ENCODE measurements at regions not wholly inside any gene's neighbourhood (a gene's known extent, or its start where the extent isn't known, plus 50 kb on each side); places are given as distances from the start of the nearest gene placed in this dataset.

DNA sequence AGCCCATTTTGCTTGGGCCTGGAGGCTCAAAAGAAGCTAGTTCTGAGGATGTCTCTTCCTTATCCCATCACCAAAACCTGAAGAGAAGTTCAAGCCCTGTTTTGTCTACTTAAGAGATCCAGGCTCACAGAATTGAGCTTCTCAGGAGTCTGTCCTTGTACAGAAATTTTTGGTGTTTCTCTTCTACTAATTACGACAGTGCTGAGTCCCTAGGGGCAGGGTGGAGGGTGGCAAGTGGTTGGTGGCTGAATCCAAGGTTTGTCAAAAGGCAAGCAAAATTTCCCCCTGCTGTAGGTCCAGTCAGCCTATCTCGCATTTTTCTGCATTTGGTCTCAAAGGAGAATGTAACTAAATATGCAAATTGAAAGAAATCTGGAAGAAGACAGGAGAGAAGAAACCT, 377.9 kb downstream of the SMARCA1 start:
- Mint-ChIP-seq H3K4me3 (no peak overlapping the region), H3K4me1 (no peaks in the 10 kb centered on the region)
- no peak for DNase-seq (ENCODE audit: low spot score in 2 of 2)

DNA sequence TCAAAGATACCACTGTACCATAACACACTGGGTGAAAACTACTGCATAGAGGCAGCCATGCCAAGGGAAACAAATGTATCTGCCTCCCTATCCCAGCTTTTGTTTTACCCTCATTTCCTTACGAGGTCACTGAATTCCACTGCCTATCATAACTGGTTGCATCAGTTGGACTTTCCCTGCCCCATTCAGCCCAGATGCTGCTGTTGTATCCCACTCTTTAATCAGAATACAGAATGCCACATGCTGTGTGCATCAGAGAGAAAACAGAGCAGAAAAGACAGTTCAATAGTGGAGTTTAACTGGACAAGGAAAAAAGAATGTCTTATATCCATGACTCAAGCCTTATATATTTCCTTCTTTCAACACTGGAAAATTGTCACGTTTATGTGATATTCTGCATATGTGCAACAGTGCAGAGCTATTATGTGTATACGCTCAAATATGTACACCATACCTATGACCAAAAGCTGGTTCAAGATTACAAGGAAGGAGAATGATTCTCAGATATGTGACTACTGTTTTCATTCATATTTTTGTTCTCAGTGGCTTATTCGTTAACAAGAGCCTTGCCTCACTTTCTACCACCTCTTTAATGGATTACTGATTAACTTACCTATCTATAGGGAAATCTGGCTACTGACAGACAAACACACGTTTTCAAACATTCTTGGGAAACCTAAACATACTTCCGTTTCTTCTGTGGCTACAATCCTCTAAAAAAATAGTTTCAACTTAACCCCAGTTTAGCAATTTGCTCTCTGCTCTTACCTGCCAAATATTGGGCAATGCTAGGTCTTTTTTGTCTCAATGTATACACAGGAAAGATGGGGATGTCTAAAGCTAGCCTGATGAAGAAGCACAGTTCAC, 378.9 kb downstream of the SMARCA1 start:
- Mint-ChIP-seq H3K27ac (ENCODE audit: low read depth) (no peak overlapping the region), H3K36me3 (ENCODE audit: insufficient read depth) (no peaks in the 10 kb centered on the region), H3K27me3 (no peaks in the 10 kb centered on the region), H3K4me3 (no peak overlapping the region), H3K9me3 (no peaks in the 10 kb centered on the region), H3K4me1 (no peaks in the 10 kb centered on the region)
- ATAC-seq (replicated peaks; ENCODE audit: extremely low read depth, poor library complexity, severe bottlenecking) (no peak), DNase-seq (ENCODE audit: low spot score in 2 of 2) (no peak)

More for the DNA sequence above, 377.9 kb downstream of the SMARCA1 start:
- Mint-ChIP-seq H3K27ac (ENCODE audit: low read depth) (no peak overlapping the region), H3K36me3 (ENCODE audit: insufficient read depth) (no peaks in the 10 kb centered on the region), H3K9me3 (no peaks in the 10 kb centered on the region), H3K27me3 (no peaks in the 10 kb centered on the region)
- ATAC-seq (replicated peaks; ENCODE audit: extremely low read depth, poor library complexity, severe bottlenecking) = no peak

DNA sequence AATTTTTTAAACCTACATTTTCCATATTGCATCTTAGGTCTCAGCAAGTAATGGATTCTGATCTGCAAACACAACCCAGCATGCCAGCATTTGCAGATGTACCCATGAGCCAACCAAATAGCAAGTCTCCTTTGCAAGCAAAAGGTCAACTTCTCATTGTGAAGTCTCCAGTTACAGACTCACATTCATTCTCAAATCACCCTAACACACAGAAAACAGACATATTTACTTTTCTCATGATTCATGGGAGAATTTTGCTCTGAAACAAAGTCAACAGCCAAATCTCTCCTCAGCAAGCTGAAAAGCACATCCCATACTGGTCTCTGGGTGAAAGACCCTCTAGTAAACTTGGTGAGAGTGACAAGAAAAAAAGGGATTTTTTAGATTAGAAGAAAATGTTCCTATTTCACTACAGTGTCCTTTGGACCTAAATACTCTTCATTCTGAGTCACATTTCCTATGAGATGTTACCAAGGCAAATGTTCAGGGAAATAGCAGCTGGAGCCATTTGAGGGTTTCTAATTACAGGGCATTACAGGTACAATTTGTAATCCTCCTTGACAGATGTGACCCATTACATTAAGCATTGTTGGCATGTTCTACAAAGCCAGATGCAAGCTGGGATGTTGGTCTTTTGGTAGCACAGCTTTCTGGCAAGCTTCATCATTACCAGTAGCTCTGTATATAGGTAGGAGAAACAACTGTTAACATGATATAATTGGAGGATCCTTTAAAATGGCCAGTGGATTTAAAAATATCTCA, 383.3 kb downstream of the SMARCA1 start:
- Mint-ChIP-seq H3K27me3 (no peaks in the 10 kb centered on the region), H3K9me3 (no peaks in the 10 kb centered on the region), H3K4me3 (no peak overlapping the region), H3K36me3 (ENCODE audit: insufficient read depth) (no peaks in the 10 kb centered on the region), H3K27ac (ENCODE audit: low read depth) (no peak overlapping the region), H3K4me1 (no peaks in the 10 kb centered on the region)
- DNase-seq (ENCODE audit: low spot score in 2 of 2) (no peak), ATAC-seq (replicated peaks; ENCODE audit: extremely low read depth, poor library complexity, severe bottlenecking) (no peak)

GRCh38 chrX:129125122-129125914, 398.0 kb downstream of the SMARCA1 start:
- no peak for DNase-seq (ENCODE audit: low spot score in 2 of 2)
- Mint-ChIP-seq H3K9me3 (no peaks in the 10 kb centered on the region), H3K4me3 (no peak overlapping the region), H3K4me1 (no peaks in the 10 kb centered on the region), H3K27ac (ENCODE audit: low read depth) (no peak overlapping the region), H3K36me3 (ENCODE audit: insufficient read depth) (no peaks in the 10 kb centered on the region), H3K27me3 (no peaks in the 10 kb centered on the region)
- ATAC-seq (replicated peaks; ENCODE audit: extremely low read depth, poor library complexity, severe bottlenecking) = no peak

- Mint-ChIP-seq H3K36me3 (ENCODE audit: insufficient read depth) (no peaks in the 10 kb centered on the region), H3K27me3 (no peaks in the 10 kb centered on the region), H3K27ac (ENCODE audit: low read depth) (no peak overlapping the region), H3K4me3 (no peak overlapping the region), H3K4me1 (no peaks in the 10 kb centered on the region), H3K9me3 (no peaks in the 10 kb centered on the region)
- no peak for ATAC-seq (replicated peaks; ENCODE audit: extremely low read depth, poor library complexity, severe bottlenecking)
- DNase-seq (ENCODE audit: low spot score in 2 of 2) = no peak
Observed at GRCh38 chrX:129123795-129124194, 399.5 kb downstream of the SMARCA1 start.

GRCh38 chrX:129116676-129117470, 406.4 kb downstream of the SMARCA1 start:
- no peaks in the 10 kb centered on the region for H3K27me3 Mint-ChIP-seq
- ATAC-seq (replicated peaks; ENCODE audit: extremely low read depth, poor library complexity, severe bottlenecking) (no peak), DNase-seq (ENCODE audit: low spot score in 2 of 2) (no peak)
- no peak overlapping the region for H3K27ac Mint-ChIP-seq (ENCODE audit: low read depth)
- H3K9me3 Mint-ChIP-seq = no peaks in the 10 kb centered on the region
- no peaks in the 10 kb centered on the region for H3K36me3 Mint-ChIP-seq (ENCODE audit: insufficient read depth)
- H3K4me1 Mint-ChIP-seq = no peaks in the 10 kb centered on the region
- H3K4me3 Mint-ChIP-seq = no peak overlapping the region

DNA sequence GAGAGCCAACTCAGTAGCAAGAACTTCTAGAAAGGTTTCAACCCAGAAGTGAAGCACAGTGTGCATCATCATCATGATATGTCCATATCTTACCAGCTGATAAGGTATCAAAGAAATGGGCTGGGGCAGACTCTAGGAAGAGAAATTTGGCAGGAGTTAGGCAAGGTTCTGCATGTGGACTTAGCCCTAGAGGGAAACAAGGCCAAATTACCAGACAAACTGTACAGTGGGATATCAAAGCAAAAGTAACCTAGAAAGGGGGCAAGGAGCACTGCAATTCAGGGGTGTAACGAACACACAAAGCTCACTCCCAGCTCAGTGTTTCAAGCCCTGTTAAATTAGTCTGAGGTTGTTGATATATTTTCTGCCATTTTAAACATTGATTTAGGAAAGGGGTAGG, 407.4 kb downstream of the SMARCA1 start:
- Mint-ChIP-seq H3K27me3 (no peaks in the 10 kb centered on the region), H3K36me3 (ENCODE audit: insufficient read depth) (no peaks in the 10 kb centered on the region), H3K4me3 (no peak overlapping the region), H3K4me1 (no peaks in the 10 kb centered on the region), H3K9me3 (no peaks in the 10 kb centered on the region), H3K27ac (ENCODE audit: low read depth) (no peak overlapping the region)
- ATAC-seq (replicated peaks; ENCODE audit: extremely low read depth, poor library complexity, severe bottlenecking) (no peak), DNase-seq (ENCODE audit: low spot score in 2 of 2) (no peak)

GRCh38 chrX:129115104-129115503, 408.2 kb downstream of the SMARCA1 start:
- Mint-ChIP-seq H3K27ac (ENCODE audit: low read depth) (no peak overlapping the region), H3K36me3 (ENCODE audit: insufficient read depth) (no peaks in the 10 kb centered on the region), H3K27me3 (no peaks in the 10 kb centered on the region), H3K9me3 (no peaks in the 10 kb centered on the region), H3K4me1 (no peaks in the 10 kb centered on the region), H3K4me3 (no peak overlapping the region)
- ATAC-seq (replicated peaks; ENCODE audit: extremely low read depth, poor library complexity, severe bottlenecking) (no peak), DNase-seq (ENCODE audit: low spot score in 2 of 2) (no peak)

DNA sequence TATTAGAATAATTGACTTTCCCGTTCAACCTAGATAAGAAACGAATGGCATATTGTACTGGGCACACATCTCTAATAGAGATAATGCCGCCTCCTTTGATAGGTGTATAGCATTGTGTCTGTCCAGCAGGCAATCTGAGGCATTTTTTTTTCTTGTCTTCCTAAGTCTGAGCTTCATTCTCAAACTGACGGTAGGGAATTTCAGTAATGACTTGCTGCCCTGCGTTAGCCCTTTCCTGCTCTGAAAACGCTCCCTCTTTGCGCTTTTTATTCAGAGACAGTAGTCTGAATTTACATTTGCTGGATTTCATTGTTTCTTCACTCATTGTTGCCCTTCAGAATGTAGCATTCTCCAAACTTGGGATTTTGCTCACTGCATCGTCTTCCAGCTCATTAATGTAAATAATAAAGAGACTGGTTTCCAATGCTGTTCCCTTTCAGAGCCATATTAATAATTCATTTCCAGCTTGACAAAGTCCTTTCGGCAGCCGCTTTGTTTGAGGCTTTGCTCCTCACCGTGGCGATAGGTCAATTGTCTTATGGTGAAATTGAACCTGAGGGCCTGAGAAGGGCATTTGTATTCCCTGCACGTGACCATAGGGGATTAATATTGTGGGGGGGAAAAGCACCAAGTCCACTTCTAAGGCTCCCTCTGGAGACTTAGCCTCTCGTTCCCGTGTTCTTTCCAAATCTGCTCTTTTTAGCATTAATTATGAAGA, 412.1 kb downstream of the SMARCA1 start:
- Mint-ChIP-seq H3K9me3 (no peaks in the 10 kb centered on the region), H3K4me1 (no peaks in the 10 kb centered on the region), H3K4me3 (no peak overlapping the region), H3K36me3 (ENCODE audit: insufficient read depth) (no peaks in the 10 kb centered on the region), H3K27ac (ENCODE audit: low read depth) (no peak overlapping the region), H3K27me3 (no peaks in the 10 kb centered on the region)
- DNase-seq (ENCODE audit: low spot score in 2 of 2) = no peak
- no peak for ATAC-seq (replicated peaks; ENCODE audit: extremely low read depth, poor library complexity, severe bottlenecking)

GRCh38 chrX:129108936-129109335, 414.4 kb downstream of the SMARCA1 start:
- DNase-seq (ENCODE audit: low spot score in 2 of 2) (no peak), ATAC-seq (replicated peaks; ENCODE audit: extremely low read depth, poor library complexity, severe bottlenecking) (no peak)
- Mint-ChIP-seq H3K4me1 (no peaks in the 10 kb centered on the region), H3K27ac (ENCODE audit: low read depth) (no peak overlapping the region), H3K4me3 (no peak overlapping the region), H3K27me3 (no peaks in the 10 kb centered on the region), H3K9me3 (peaks cover 5% of the 10 kb centered on the region), H3K36me3 (ENCODE audit: insufficient read depth) (no peaks in the 10 kb centered on the region)

DNA sequence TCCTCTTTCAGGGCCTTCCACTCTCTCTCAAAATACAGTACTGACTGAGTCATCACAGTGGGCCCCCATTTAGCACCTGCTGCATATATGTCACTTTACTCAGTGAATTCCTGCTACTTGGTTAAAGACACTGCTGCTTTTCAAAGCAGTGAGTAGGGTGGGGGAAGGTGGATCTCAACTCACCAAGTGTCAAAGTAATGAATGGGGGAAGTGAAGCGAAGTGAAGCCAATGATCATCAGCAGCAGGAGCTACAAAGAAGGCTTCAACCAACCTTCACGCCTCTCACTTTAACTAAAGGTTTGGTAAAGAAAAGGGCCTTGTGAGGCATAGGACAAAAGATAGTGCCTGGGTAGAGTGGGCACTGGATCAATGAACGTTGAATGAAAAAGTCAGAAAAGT, 424.1 kb downstream of the SMARCA1 start:
- H3K27ac Mint-ChIP-seq (ENCODE audit: low read depth) = no peak overlapping the region
- no peak overlapping the region for H3K4me3 Mint-ChIP-seq

More for the DNA sequence above, 424.1 kb downstream of the SMARCA1 start:
- Mint-ChIP-seq H3K9me3 (no peaks in the 10 kb centered on the region), H3K4me1 (no peaks in the 10 kb centered on the region), H3K27me3 (no peaks in the 10 kb centered on the region), H3K36me3 (ENCODE audit: insufficient read depth) (no peaks in the 10 kb centered on the region)
- DNase-seq (ENCODE audit: low spot score in 2 of 2) (no peak), ATAC-seq (replicated peaks; ENCODE audit: extremely low read depth, poor library complexity, severe bottlenecking) (no peak)

Data from central memory CD8-positive, alpha-beta T cell (primary cell).